Lower leg skin (tissue), 3 donors: ENCODE measurements at regions not wholly inside any gene's neighbourhood (a gene's known extent, or its start where the extent isn't known, plus 50 kb on each side); places are given as distances from the start of the nearest gene placed in this dataset.

Experiments
- POLR2A ChIP-seq, 2 donors: fragments of 450-650 bp; IDR thresholded peaks; one replicate each; pipeline ENCODE4 v1.6.1; 2016 to 2017; ENCODE audit warnings: antibody characterized with exemption in 2 of 2, mild to moderate bottlenecking in 1 of 2, moderate library complexity in 1 of 2
- TF ChIP-seq, protein P1 (sequence below), 3 donors: fragments of 450-650 bp; IDR thresholded peaks; one replicate each; pipeline ENCODE4 v1.5.1; 2016; ENCODE audit warnings: antibody characterized with exemption in 3 of 3, mild to moderate bottlenecking in 3 of 3, moderate library complexity in 2 of 3

DNA sequence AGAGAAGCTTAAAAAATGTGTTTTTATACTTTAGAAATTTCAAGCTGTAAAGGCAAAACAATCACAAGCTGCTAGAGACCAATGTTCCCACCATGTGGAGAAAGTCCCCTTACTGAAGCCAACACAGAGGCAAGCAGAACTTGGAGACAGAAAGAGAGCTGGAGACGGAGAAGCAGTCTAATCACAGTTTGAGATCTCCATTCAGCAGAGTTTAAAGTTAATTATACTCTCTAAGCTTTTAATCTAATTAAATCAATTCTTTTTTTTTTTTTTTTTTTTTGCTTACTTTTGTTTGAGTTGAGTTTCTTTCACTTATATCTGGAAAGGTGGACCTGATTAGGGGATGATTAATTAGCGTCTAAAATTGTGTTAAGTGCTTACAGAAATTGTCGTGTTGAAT lies 1534.3 kb downstream of the MAT2B start:
- TF ChIP-seq, protein P1, sequence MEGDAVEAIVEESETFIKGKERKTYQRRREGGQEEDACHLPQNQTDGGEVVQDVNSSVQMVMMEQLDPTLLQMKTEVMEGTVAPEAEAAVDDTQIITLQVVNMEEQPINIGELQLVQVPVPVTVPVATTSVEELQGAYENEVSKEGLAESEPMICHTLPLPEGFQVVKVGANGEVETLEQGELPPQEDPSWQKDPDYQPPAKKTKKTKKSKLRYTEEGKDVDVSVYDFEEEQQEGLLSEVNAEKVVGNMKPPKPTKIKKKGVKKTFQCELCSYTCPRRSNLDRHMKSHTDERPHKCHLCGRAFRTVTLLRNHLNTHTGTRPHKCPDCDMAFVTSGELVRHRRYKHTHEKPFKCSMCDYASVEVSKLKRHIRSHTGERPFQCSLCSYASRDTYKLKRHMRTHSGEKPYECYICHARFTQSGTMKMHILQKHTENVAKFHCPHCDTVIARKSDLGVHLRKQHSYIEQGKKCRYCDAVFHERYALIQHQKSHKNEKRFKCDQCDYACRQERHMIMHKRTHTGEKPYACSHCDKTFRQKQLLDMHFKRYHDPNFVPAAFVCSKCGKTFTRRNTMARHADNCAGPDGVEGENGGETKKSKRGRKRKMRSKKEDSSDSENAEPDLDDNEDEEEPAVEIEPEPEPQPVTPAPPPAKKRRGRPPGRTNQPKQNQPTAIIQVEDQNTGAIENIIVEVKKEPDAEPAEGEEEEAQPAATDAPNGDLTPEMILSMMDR (IDR thresholded peaks at IDR 0.05), result no peak
- TF ChIP-seq POLR2A (IDR thresholded peaks at IDR 0.05), result no peak
